ENCODE measurements at regions not wholly inside any gene's neighbourhood (a gene's known extent, or its start where the extent isn't known, plus 50 kb on each side); places are given as distances from the start of the nearest gene placed in this dataset.

DNA sequence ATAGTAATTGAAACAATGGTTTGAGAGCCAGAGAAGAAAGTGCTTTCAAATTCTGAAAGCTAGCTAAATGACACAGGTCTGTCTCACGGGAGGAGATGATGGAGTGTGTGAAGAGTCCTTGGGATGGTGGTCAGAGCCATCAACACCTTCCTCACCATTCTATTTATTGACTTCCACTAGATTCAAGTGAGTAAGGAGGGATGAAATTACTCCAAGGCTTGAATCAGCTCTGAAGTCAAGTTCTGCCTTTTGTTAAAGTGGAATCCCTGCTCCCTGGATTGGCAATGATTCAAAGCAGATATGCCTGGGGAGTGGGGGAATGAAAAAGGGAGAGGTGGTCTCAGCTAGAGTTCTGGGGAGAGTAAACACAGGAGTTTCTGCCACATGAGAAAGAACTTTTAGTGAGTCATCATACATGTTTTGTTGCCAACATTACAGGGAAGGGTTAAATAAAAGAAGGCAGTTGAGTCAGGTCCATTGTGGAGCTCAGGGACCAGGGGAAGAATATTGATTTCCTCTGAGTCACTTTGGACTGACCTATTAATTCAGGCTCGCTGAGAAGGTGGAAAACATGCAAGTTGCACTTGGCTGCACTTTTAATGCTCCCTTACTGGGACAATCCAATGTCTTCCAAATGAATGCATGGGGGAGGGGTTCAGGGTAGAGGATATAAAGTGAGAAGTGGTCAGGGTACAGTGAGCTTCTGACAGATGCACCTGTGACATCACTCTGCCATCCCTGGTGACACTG lies 142.7 kb downstream of the TBX5 start (continued):
- no peak for TF ChIP-seq SREBF1 (IDR thresholded peaks at IDR 0.05; ENCODE audit: low read length)

DNA sequence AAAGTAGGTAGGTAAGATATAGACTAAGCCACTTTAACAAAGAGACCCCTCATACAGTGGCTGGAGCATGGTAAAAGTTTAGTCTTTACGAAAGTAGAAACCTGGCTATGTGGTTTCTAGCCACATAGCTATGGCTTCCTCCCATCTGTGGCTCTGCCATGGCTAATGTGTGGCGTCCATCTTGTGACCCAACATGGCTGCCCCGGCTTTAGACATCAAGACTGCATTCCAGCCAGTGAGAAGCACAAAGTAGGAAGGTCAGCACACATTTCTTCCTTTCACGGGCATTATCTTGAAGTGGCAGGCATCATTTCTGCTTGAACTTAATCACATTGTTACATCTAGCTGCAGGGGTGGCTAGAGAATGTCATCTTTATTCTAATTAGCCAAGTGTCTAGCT lies 148.3 kb downstream of the TBX5 start:
- H2AFZ ChIP-seq (ENCODE audit: control insufficient read depth, low read depth, low read length) = no peak overlapping the region
- DNase-seq (ENCODE audit: low read depth, low spot score) = no peak
- no peaks in the 10 kb centered on the region for H4K20me1 ChIP-seq (ENCODE audit: control insufficient read depth, insufficient read depth)
- RAD21 ChIA-PET (ENCODE audit: unreplicated experiment) = no interaction called here
- H3K4me2 ChIP-seq (ENCODE audit: control insufficient read depth, insufficient read depth) = no peak overlapping the region
- CTCF ChIA-PET = no interaction called here
- no TSS peak for BruUV-seq (replicated peaks)
- no peaks in the 10 kb centered on the region for H3K79me2 ChIP-seq (ENCODE audit: control insufficient read depth, insufficient read depth, low read length)
- no peak for ATAC-seq
- no peaks in the 10 kb centered on the region for H3K27me3 ChIP-seq (replicated peaks in 1 of 2; ENCODE audit: control insufficient read depth in 2 of 2, insufficient read depth in 2 of 2, low read length in 1 of 2)
- SMC1A ChIA-PET (ENCODE audit: uncharacterized antibody, unreplicated experiment) = no interaction called here
- H3K9ac ChIP-seq (ENCODE audit: control insufficient read depth, insufficient read depth, low read length) = no peak overlapping the region
- no peak overlapping the region for H3K4me3 ChIP-seq
- no peaks in the 10 kb centered on the region for H3K9me3 ChIP-seq (replicated peaks; ENCODE audit: control insufficient read depth, insufficient read depth, low read length)
- in situ Hi-C loops (cut with MboI) (no loop called here), intact Hi-C loops (cut with micrococcal nuclease; ENCODE audit: unreplicated experiment) (no loop called here)
- WGBS (ENCODE audit: insufficient coverage, insufficient replicate concordance, low lambda C conversion rate, missing lambda C conversion rate) = 37% methylated on average over 4 of the region's 4 CpGs
- H3K36me3 ChIP-seq (ENCODE audit: control insufficient read depth in 2 of 2, insufficient read depth in 2 of 2, low read length in 1 of 2) = no peaks in the 10 kb centered on the region
- TF ChIP-seq ZBED1 (IDR thresholded peaks at IDR 0.05; ENCODE audit: borderline replicate concordance) (no peak), POU2F2 (IDR thresholded peaks at IDR 0.05; ENCODE audit: borderline replicate concordance, low read depth, low read length) (no peak), SUPT20H (IDR thresholded peaks at IDR 0.05; ENCODE audit: borderline replicate concordance, control insufficient read depth, low read depth, low read length) (no peak), RAD51 (IDR thresholded peaks at IDR 0.05) (no peak), HDGF (IDR thresholded peaks at IDR 0.05) (no peak), CHD2 (IDR thresholded peaks at IDR 0.05; ENCODE audit: borderline replicate concordance, low read depth, low read length) (no peak), SIX5 (IDR thresholded peaks at IDR 0.05; ENCODE audit: low read depth, low read length, severe bottlenecking) (no peak), BRCA1 (IDR thresholded peaks at IDR 0.05; ENCODE audit: low read depth, low read length) (no peak), BMI1 (IDR thresholded peaks at IDR 0.05; ENCODE audit: borderline replicate concordance) (no peak), SIN3A (IDR thresholded peaks at IDR 0.05; ENCODE audit: low read depth, low read length) (no peak), SRF (IDR thresholded peaks at IDR 0.05; ENCODE audit: low read depth in 2 of 2, low read length in 2 of 2) (no peak), IRF4 (IDR thresholded peaks at IDR 0.05; ENCODE audit: low read depth, low read length) (no peak), RUNX3 (IDR thresholded peaks at IDR 0.05; ENCODE audit: low read length) (no peak), NRF1 (conservative IDR thresholded peaks at IDR 0.05; ENCODE audit: low read depth, low read length) (no peak)
- TF ChIP-seq, protein P1, sequence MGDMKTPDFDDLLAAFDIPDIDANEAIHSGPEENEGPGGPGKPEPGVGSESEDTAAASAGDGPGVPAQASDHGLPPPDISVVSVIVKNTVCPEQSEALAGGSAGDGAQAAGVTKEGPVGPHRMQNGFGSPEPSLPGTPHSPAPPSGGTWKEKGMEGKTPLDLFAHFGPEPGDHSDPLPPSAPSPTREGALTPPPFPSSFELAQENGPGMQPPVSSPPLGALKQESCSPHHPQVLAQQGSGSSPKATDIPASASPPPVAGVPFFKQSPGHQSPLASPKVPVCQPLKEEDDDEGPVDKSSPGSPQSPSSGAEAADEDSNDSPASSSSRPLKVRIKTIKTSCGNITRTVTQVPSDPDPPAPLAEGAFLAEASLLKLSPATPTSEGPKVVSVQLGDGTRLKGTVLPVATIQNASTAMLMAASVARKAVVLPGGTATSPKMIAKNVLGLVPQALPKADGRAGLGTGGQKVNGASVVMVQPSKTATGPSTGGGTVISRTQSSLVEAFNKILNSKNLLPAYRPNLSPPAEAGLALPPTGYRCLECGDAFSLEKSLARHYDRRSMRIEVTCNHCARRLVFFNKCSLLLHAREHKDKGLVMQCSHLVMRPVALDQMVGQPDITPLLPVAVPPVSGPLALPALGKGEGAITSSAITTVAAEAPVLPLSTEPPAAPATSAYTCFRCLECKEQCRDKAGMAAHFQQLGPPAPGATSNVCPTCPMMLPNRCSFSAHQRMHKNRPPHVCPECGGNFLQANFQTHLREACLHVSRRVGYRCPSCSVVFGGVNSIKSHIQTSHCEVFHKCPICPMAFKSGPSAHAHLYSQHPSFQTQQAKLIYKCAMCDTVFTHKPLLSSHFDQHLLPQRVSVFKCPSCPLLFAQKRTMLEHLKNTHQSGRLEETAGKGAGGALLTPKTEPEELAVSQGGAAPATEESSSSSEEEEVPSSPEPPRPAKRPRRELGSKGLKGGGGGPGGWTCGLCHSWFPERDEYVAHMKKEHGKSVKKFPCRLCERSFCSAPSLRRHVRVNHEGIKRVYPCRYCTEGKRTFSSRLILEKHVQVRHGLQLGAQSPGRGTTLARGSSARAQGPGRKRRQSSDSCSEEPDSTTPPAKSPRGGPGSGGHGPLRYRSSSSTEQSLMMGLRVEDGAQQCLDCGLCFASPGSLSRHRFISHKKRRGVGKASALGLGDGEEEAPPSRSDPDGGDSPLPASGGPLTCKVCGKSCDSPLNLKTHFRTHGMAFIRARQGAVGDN (IDR thresholded peaks at IDR 0.05) = no peak
- TF ChIP-seq, protein P2, sequence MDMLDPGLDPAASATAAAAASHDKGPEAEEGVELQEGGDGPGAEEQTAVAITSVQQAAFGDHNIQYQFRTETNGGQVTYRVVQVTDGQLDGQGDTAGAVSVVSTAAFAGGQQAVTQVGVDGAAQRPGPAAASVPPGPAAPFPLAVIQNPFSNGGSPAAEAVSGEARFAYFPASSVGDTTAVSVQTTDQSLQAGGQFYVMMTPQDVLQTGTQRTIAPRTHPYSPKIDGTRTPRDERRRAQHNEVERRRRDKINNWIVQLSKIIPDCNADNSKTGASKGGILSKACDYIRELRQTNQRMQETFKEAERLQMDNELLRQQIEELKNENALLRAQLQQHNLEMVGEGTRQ (IDR thresholded peaks at IDR 0.05; ENCODE audit: borderline replicate concordance, low read depth, low read length) = no peak
- TF ChIP-seq, protein P3, sequence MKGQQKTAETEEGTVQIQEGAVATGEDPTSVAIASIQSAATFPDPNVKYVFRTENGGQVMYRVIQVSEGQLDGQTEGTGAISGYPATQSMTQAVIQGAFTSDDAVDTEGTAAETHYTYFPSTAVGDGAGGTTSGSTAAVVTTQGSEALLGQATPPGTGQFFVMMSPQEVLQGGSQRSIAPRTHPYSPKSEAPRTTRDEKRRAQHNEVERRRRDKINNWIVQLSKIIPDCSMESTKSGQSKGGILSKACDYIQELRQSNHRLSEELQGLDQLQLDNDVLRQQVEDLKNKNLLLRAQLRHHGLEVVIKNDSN (IDR thresholded peaks at IDR 0.05; ENCODE audit: borderline replicate concordance, extremely low read length, insufficient read depth, low read depth, low read length) = no peak
- H3K4me1 ChIP-seq (ENCODE audit: control insufficient read depth, insufficient read depth, low read length) = no peaks in the 10 kb centered on the region
- no peak for FAIRE-seq
- POLR2A ChIA-PET = no interaction called here
- no peak overlapping the region for H3K27ac ChIP-seq (ENCODE audit: control insufficient read depth, insufficient read depth)

Data from GM12878 (cell line).